ENCODE measurements at regions not wholly inside any gene's neighbourhood (a gene's known extent, or its start where the extent isn't known, plus 50 kb on each side); places are given as distances from the start of the nearest gene placed in this dataset.
A peak's percentile ranks its signal among the peaks of the same experiment; 100 is the strongest.
"Not testable (repeated sequence)": the region's sequence is repeated elsewhere in the genome, so short reads cannot be mapped to it uniquely, and the experiment has no call there.

GRCh38 chr11:103585401-103585800, 451.0 kb upstream of the DDI1 start:
- no peak for DNase-seq

- no peak for DNase-seq
Observed at GRCh38 chr11:103585911-103586310, 450.5 kb upstream of the DDI1 start.

- no peak for DNase-seq
Observed at GRCh38 chr11:103586756-103587155, 449.7 kb upstream of the DDI1 start.

GRCh38 chr11:103587901-103588788, 448.3 kb upstream of the DDI1 start:
- DNase-seq: no peak

- no peak for DNase-seq
Observed at GRCh38 chr11:103591554-103591953, 444.9 kb upstream of the DDI1 start.

GRCh38 chr11:103594283-103594682, 442.2 kb upstream of the DDI1 start:
- no peak for DNase-seq

- DNase-seq: no peak
Observed at GRCh38 chr11:103596315-103596714, 440.1 kb upstream of the DDI1 start.

- DNase-seq: peak; percentile 57
Observed at GRCh38 chr11:103601225-103601846, 435.1 kb upstream of the DDI1 start.

GRCh38 chr11:103602840-103603239, 433.6 kb upstream of the DDI1 start:
- no peak for DNase-seq

- DNase-seq: no peak
Observed at GRCh38 chr11:103604310-103604709, 432.1 kb upstream of the DDI1 start.

- DNase-seq: no peak
Observed at GRCh38 chr11:103608566-103608965, 427.9 kb upstream of the DDI1 start.

- DNase-seq: no peak
Observed at GRCh38 chr11:103609117-103610066, 427.0 kb upstream of the DDI1 start.

GRCh38 chr11:103610435-103610834, 426.0 kb upstream of the DDI1 start:
- no peak for DNase-seq

- not testable (repeated sequence) for DNase-seq
Observed at GRCh38 chr11:103611526-103612260, 424.7 kb upstream of the DDI1 start.

- DNase-seq: not testable (repeated sequence)
Observed at GRCh38 chr11:103612451-103612850, 424.0 kb upstream of the DDI1 start.

GRCh38 chr11:103616586-103616985, 419.9 kb upstream of the DDI1 start:
- not testable (repeated sequence) for DNase-seq

- DNase-seq: no peak
Observed at GRCh38 chr11:103618528-103618927, 417.9 kb upstream of the DDI1 start.

GRCh38 chr11:103619480-103619879, 417.0 kb upstream of the DDI1 start:
- DNase-seq: no peak

GRCh38 chr11:103619938-103620337, 416.5 kb upstream of the DDI1 start:
- no peak for DNase-seq

GRCh38 chr11:103622296-103622695, 414.1 kb upstream of the DDI1 start:
- DNase-seq: no peak

GRCh38 chr11:103623933-103624332, 412.5 kb upstream of the DDI1 start:
- DNase-seq: no peak
